BJ (cell line): ENCODE measurements at regions not wholly inside any gene's neighbourhood (a gene's known extent, or its start where the extent isn't known, plus 50 kb on each side); places are given as distances from the start of the nearest gene placed in this dataset.

Experiments used
- CTCF ChIA-PET: fragments of 350-600 bp; formaldehyde crosslinking; extraction: SDS; loops from one replicate; lab custom pipeline; 2021; ENCODE audit warnings: antibody characterized with exemption, inconsistent platforms; lab: Yijun Ruan, JAX
- POLR2A ChIA-PET: fragments of 300-600 bp; sonication (Branson Sonifier 250); formaldehyde crosslinking; extraction: SDS; loops from one replicate; lab custom pipeline; 2021; ENCODE audit warnings: antibody characterized with exemption; lab: Charles Lee
- DNase-seq: peaks from one replicate; pipeline ENCODE4 v3.0.0-alpha.2; 2011; ENCODE audit warnings: low read depth
- H3K27me3 ChIP-seq: 2 replicates; pipeline ENCODE4 v1.6.0; 2011; ENCODE audit warnings: low read length; ENCODE audit not compliant: control insufficient read depth, insufficient read depth
- H3K36me3 ChIP-seq: 2 replicates; pipeline ENCODE4 v1.5.1; 2011; ENCODE audit warnings: low read length; ENCODE audit not compliant: control insufficient read depth, insufficient read depth
- H3K4me3 ChIP-seq: 2 replicates; pipeline ENCODE4 v1.5.1; 2011; ENCODE audit warnings: low read depth, mild to moderate bottlenecking, control low read depth, low read length
- TF ChIP-seq, protein P1 (sequence below): IDR thresholded peaks from 2 replicates; pipeline ENCODE4 v1.5.1; 2011; ENCODE audit warnings: low read depth, mild to moderate bottlenecking, control low read depth, inconsistent platforms, low read length, moderate library complexity; ENCODE audit not compliant: insufficient read depth

- ChIA-PET CTCF (interaction anchor here (0.6 kb wide), 1 partner anchor 47 kb away, joined by 3 read pairs; no protein-coding TSS in a partner anchor), POLR2A (no interaction called here)
Observed at GRCh38 chr2:11026286-11026921, 114.7 kb downstream of the KCNF1 start.

DNA sequence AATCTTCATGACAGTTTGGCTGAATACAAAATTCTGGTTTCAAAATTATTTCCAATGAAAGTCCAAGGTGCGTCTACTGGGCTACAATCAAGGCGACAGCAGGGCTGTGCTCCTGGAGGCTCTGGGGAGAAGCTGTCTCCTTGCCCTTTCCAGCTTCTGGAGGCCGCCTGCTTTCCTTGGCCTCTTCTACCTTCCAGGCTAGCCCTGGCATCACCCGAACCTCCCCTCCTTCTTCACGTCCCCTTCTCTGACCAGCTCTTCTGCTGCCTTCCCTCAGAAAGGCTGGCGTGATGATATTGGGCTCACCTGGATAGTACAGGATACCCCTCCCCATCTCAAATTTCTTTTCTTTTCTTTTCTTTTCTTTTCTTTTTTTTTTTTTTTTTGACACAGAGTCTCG is 115.5 kb downstream of the KCNF1 start:
- POLR2A ChIA-PET = no interaction called here
- 0 out of 2 replicates have a peak, but pooled peaks cover 5% of the 10 kb centered on the region for H3K27me3 ChIP-seq
- CTCF ChIA-PET = no interaction called here
- TF ChIP-seq, protein P1, sequence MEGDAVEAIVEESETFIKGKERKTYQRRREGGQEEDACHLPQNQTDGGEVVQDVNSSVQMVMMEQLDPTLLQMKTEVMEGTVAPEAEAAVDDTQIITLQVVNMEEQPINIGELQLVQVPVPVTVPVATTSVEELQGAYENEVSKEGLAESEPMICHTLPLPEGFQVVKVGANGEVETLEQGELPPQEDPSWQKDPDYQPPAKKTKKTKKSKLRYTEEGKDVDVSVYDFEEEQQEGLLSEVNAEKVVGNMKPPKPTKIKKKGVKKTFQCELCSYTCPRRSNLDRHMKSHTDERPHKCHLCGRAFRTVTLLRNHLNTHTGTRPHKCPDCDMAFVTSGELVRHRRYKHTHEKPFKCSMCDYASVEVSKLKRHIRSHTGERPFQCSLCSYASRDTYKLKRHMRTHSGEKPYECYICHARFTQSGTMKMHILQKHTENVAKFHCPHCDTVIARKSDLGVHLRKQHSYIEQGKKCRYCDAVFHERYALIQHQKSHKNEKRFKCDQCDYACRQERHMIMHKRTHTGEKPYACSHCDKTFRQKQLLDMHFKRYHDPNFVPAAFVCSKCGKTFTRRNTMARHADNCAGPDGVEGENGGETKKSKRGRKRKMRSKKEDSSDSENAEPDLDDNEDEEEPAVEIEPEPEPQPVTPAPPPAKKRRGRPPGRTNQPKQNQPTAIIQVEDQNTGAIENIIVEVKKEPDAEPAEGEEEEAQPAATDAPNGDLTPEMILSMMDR = no peak
- no peaks in the 10 kb centered on the region for H3K36me3 ChIP-seq
- no peak overlapping the region for H3K4me3 ChIP-seq
- DNase-seq = no peak

More at GRCh38 chr2:11026286-11026921, 114.7 kb downstream of the KCNF1 start:
- TF ChIP-seq, protein P1 = no peak
- no peak for DNase-seq
- Histone ChIP-seq H3K36me3 (no peaks in the 10 kb centered on the region), H3K27me3 (0 out of 2 replicates have a peak, but pooled peaks cover 5% of the 10 kb centered on the region), H3K4me3 (no peak overlapping the region)

DNA sequence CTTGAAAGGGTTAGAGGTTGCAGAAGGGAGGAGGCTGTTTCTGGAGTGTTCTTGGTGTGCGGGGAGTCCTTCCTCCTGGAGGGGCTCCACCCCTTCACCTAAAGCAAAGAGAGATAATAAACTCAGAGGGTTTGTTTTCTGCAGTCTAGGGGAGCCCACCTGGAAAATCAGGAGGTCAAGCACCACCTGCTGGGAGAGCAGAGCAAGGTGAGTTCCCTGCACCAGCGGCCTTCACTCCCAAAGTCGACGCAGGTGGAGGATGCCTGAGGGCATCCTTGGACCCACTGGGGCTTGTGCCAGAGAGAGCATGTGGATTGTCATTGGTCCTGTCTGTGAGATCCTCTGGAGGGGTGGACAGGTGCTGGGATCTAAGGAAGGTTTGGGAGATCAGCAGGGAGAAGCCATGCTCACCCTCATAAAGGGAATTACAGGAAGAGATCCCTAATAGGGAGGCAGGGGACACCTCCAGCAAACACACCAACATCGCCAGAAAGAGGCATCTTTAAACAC is 116.7 kb downstream of the KCNF1 start:
- Histone ChIP-seq H3K36me3 (no peaks in the 10 kb centered on the region), H3K4me3 (no peak overlapping the region), H3K27me3 (peaks cover 3% of the 10 kb centered on the region; the same call in 1 of the 2 replicates)
- DNase-seq = no peak
- ChIA-PET CTCF (no interaction called here), POLR2A (no interaction called here)
- TF ChIP-seq, protein P1 = no peak

- ChIA-PET CTCF (no interaction called here), POLR2A (no interaction called here)
- TF ChIP-seq, protein P1 = no peak
- Histone ChIP-seq H3K27me3 (peaks cover 3% of the 10 kb centered on the region; the same call in 1 of the 2 replicates), H3K4me3 (no peak overlapping the region), H3K36me3 (no peaks in the 10 kb centered on the region)
- no peak for DNase-seq
Observed at GRCh38 chr2:11029136-11029535, 117.4 kb downstream of the KCNF1 start.

DNA sequence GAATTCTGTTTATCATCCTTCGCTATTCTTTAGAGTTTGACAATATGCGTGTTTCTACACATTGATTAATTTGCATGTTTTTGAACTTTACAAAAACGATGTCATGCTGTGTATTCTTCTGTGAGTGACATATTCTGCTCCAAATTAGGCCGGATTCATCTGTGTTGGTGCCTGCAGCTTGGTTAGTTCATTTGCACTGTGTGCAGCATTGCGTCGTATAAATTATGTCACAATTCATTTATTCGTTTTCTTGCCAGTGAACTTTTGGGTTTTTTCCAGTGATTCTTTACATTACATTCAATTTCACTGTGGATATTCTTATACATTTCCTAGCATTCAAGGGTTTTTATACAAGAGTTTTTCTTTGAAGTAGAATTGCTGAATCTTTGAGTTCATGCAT is 118.3 kb downstream of the KCNF1 start:
- POLR2A ChIA-PET = no interaction called here
- DNase-seq = no peak
- H3K4me3 ChIP-seq = no peak overlapping the region
- peaks cover 3% of the 10 kb centered on the region; the same call in 1 of the 2 replicates for H3K27me3 ChIP-seq
- TF ChIP-seq, protein P1 = no peak
- H3K36me3 ChIP-seq = no peaks in the 10 kb centered on the region
- CTCF ChIA-PET = no interaction called here
